ENCODE measurements at regions not wholly inside any gene's neighbourhood (a gene's known extent, or its start where the extent isn't known, plus 50 kb on each side); places are given as distances from the start of the nearest gene placed in this dataset.

GRCh38 chr6:113758214-113758613, 98.9 kb upstream of the MARCKS start:
- POLR2A ChIA-PET: no interaction called here
- no TSS peak for BruUV-seq (replicated peaks)

More at GRCh38 chr6:113758214-113758613, 98.9 kb upstream of the MARCKS start:
- H3K27ac ChIP-seq (ENCODE audit: insufficient read depth, low read depth, low read length): no peak overlapping the region
- H4K20me1 ChIP-seq (replicated peaks; ENCODE audit: control insufficient read depth, extremely low read depth, insufficient read depth, low read length): no peaks in the 10 kb centered on the region
- TF ChIP-seq GATA2 (IDR thresholded peaks at IDR 0.05; ENCODE audit: insufficient read depth, insufficient read length, low read depth, low read length) (no peak), POLR2A (IDR thresholded peaks at IDR 0.05; ENCODE audit: low read depth, low read length) (no peak), CTCF (IDR thresholded peaks at IDR 0.05; ENCODE audit: extremely low read depth in 1 of 2, insufficient read depth in 1 of 2, low read depth in 1 of 2, low read length in 2 of 2) (no peak), FOS (IDR thresholded peaks at IDR 0.05; ENCODE audit: borderline replicate concordance, insufficient read depth, low read length) (no peak), POLR2AphosphoS5 (IDR thresholded peaks at IDR 0.05; ENCODE audit: insufficient read depth, low read depth, low read length) (no peak), MYC (IDR thresholded peaks at IDR 0.05; ENCODE audit: low read depth, low read length) (no peak), EZH2 (IDR thresholded peaks at IDR 0.05; ENCODE audit: borderline replicate concordance, low read depth, low read length, severe bottlenecking) (no peak), JUN (IDR thresholded peaks at IDR 0.05; ENCODE audit: borderline replicate concordance, insufficient read depth, insufficient read length, low read depth) (no peak), MAX (IDR thresholded peaks at IDR 0.05; ENCODE audit: insufficient read depth, insufficient read length) (no peak)
- H3K79me2 ChIP-seq (ENCODE audit: control insufficient read depth, insufficient read depth, low read length): no peaks in the 10 kb centered on the region
- H3K4me1 ChIP-seq (ENCODE audit: control insufficient read depth, extremely low read depth, insufficient read depth, low read length): peaks cover 10% of the 10 kb centered on the region
- no peaks in the 10 kb centered on the region for H3K9me1 ChIP-seq (replicated peaks; ENCODE audit: control insufficient read depth, extremely low read depth, insufficient read depth, low read length)
- H3K27me3 ChIP-seq (ENCODE audit: control insufficient read depth in 2 of 2, insufficient read depth in 2 of 2, low read length in 2 of 2): no peaks in the 10 kb centered on the region
- FAIRE-seq (no peak), DNase-seq (ENCODE audit: low read depth, low spot score) (no peak)
- no peak overlapping the region for H2AFZ ChIP-seq (ENCODE audit: low read depth, low read length)
- CTCF ChIA-PET: no interaction called here
- intact Hi-C loops (cut with micrococcal nuclease): no loop called here
- dilution Hi-C loops (cut with MboI; ENCODE audit: extremely low pct_ligation_motif_present, low sequenced_read_pairs): no loop called here
- no peaks in the 10 kb centered on the region for H3K9me3 ChIP-seq (replicated peaks; ENCODE audit: control insufficient read depth, insufficient read depth, low read length)
- no peak overlapping the region for H3K4me3 ChIP-seq (replicated peaks in 1 of 3; ENCODE audit: insufficient read depth in 1 of 3, low read depth in 1 of 3, low read length in 3 of 3)
- H3K4me2 ChIP-seq (ENCODE audit: insufficient read depth, low read length): no peak overlapping the region
- H3K36me3 ChIP-seq (ENCODE audit: control insufficient read depth in 2 of 2, extremely low read depth in 1 of 2, insufficient read depth in 2 of 2, low read length in 2 of 2): no peaks in the 10 kb centered on the region
- no peak overlapping the region for H3K9ac ChIP-seq (replicated peaks; ENCODE audit: extremely low read depth, insufficient read depth, low read length)

All from endothelial cell of umbilical vein (primary cell).